Astrocyte (in vitro differentiated cells and primary cell): ENCODE measurements at regions not wholly inside any gene's neighbourhood (a gene's known extent, or its start where the extent isn't known, plus 50 kb on each side); places are given as distances from the start of the nearest gene placed in this dataset.

Experiments used
- EZH2 ChIP-seq: IDR thresholded peaks from 2 replicates; pipeline ENCODE4 v1.6.1; 2012; ENCODE audit warnings: mild to moderate bottlenecking, low read length, inconsistent platforms; ENCODE audit not compliant: insufficient read depth
- TF ChIP-seq, protein P1 (sequence below): IDR thresholded peaks from 2 replicates; pipeline ENCODE4 v1.5.1; 2011; ENCODE audit warnings: low read depth, mild to moderate bottlenecking, inconsistent platforms, low read length, moderate library complexity; ENCODE audit not compliant: insufficient read depth

DNA sequence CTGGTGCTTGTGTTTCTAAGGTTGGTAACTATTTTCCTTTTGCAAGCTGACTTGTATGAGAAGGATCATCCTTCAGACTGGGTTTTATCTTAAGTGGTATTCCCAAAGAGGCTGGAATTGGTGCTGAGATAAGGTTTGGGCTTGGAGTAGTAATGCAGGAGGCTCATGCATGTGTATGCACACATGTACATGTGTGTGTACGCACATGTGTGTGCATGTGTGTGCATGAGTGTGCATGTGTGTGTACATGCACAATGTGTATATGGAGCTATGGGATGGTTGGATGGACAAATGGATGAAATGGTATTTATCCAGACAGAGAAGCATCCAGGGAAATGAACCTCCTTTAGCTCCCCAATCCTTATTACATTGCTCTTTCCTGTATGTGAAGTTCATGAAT lies 142.6 kb downstream of the CARTPT start:
- TF ChIP-seq, protein P1, sequence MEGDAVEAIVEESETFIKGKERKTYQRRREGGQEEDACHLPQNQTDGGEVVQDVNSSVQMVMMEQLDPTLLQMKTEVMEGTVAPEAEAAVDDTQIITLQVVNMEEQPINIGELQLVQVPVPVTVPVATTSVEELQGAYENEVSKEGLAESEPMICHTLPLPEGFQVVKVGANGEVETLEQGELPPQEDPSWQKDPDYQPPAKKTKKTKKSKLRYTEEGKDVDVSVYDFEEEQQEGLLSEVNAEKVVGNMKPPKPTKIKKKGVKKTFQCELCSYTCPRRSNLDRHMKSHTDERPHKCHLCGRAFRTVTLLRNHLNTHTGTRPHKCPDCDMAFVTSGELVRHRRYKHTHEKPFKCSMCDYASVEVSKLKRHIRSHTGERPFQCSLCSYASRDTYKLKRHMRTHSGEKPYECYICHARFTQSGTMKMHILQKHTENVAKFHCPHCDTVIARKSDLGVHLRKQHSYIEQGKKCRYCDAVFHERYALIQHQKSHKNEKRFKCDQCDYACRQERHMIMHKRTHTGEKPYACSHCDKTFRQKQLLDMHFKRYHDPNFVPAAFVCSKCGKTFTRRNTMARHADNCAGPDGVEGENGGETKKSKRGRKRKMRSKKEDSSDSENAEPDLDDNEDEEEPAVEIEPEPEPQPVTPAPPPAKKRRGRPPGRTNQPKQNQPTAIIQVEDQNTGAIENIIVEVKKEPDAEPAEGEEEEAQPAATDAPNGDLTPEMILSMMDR = no peak
- TF ChIP-seq EZH2 = no peak
